HUES6 (cell line): ENCODE measurements at regions not wholly inside any gene's neighbourhood (a gene's known extent, or its start where the extent isn't known, plus 50 kb on each side); places are given as distances from the start of the nearest gene placed in this dataset.
"Not testable (repeated sequence)": the region's sequence is repeated elsewhere in the genome, so short reads cannot be mapped to it uniquely, and the experiment has no call there.

Source experiments
- H3K27ac ChIP-seq: 2 replicates; pipeline ENCODE4 v1.7.0; 2013; ENCODE audit warnings: low read depth, mild to moderate bottlenecking, low read length, inconsistent platforms
- H3K27me3 ChIP-seq: 2 replicates; pipeline ENCODE4 v1.6.1; 2013; ENCODE audit warnings: low read length; ENCODE audit not compliant: control insufficient read depth, insufficient read depth
- H3K36me3 ChIP-seq: 2 replicates; pipeline ENCODE4 v1.6.1; 2013; ENCODE audit warnings: low read length; ENCODE audit not compliant: control insufficient read depth, insufficient read depth
- H3K4me1 ChIP-seq: 2 replicates; pipeline ENCODE4 v1.6.1; 2013; ENCODE audit warnings: low read length; ENCODE audit not compliant: control insufficient read depth, insufficient read depth
- H3K4me3 ChIP-seq: 2 replicates; pipeline ENCODE4 v1.5.1; 2013; ENCODE audit warnings: low read depth, low read length
- H3K9ac ChIP-seq: one replicate; pipeline ENCODE4 v1.6.1; 2013; ENCODE audit warnings: mild to moderate bottlenecking, low read length
- H3K9me3 ChIP-seq: 2 replicates; pipeline ENCODE4 v1.6.1; 2013; ENCODE audit warnings: low read depth, low read length; ENCODE audit not compliant: control insufficient read depth, insufficient read depth

GRCh38 chr6:113719064-113719463 is 138.1 kb upstream of the MARCKS start:
- H3K9me3 ChIP-seq = no peaks in the 10 kb centered on the region
- H3K36me3 ChIP-seq = no peaks in the 10 kb centered on the region
- no peak overlapping the region for H3K27ac ChIP-seq
- H3K4me3 ChIP-seq = no peak overlapping the region
- H3K27me3 ChIP-seq = no peaks in the 10 kb centered on the region
- H3K9ac ChIP-seq = no peak overlapping the region
- no peaks in the 10 kb centered on the region for H3K4me1 ChIP-seq

- Histone ChIP-seq H3K9ac (no peak overlapping the region), H3K27ac (no peak overlapping the region), H3K36me3 (no peaks in the 10 kb centered on the region), H3K4me3 (no peak overlapping the region), H3K27me3 (no peaks in the 10 kb centered on the region), H3K4me1 (no peaks in the 10 kb centered on the region), H3K9me3 (no peaks in the 10 kb centered on the region)
Observed at GRCh38 chr6:113719545-113719944, 137.6 kb upstream of the MARCKS start.

- Histone ChIP-seq H3K4me1 (no peaks in the 10 kb centered on the region), H3K9ac (no peak overlapping the region), H3K4me3 (no peak overlapping the region), H3K36me3 (no peaks in the 10 kb centered on the region), H3K27me3 (no peaks in the 10 kb centered on the region), H3K27ac (no peak overlapping the region), H3K9me3 (no peaks in the 10 kb centered on the region)
Observed at GRCh38 chr6:113723182-113723581, 134.0 kb upstream of the MARCKS start.

GRCh38 chr6:113724927-113725326 is 132.2 kb upstream of the MARCKS start:
- not testable (repeated sequence) for H3K4me1 ChIP-seq, H3K9me3 ChIP-seq, H3K4me3 ChIP-seq, H3K27ac ChIP-seq, H3K27me3 ChIP-seq, H3K9ac ChIP-seq, H3K36me3 ChIP-seq

- Histone ChIP-seq H3K36me3 (no peaks in the 10 kb centered on the region), H3K27ac (no peak overlapping the region), H3K9me3 (no peaks in the 10 kb centered on the region), H3K27me3 (no peaks in the 10 kb centered on the region), H3K9ac (no peak overlapping the region), H3K4me1 (no peaks in the 10 kb centered on the region), H3K4me3 (no peak overlapping the region)
Observed at GRCh38 chr6:113731541-113731940, 125.6 kb upstream of the MARCKS start.

- Histone ChIP-seq H3K27me3 (no peaks in the 10 kb centered on the region), H3K27ac (no peak overlapping the region), H3K4me3 (no peak overlapping the region), H3K36me3 (no peaks in the 10 kb centered on the region), H3K9ac (no peak overlapping the region), H3K9me3 (no peaks in the 10 kb centered on the region), H3K4me1 (no peaks in the 10 kb centered on the region)
Observed at GRCh38 chr6:113732384-113732966, 124.7 kb upstream of the MARCKS start.

GRCh38 chr6:113733381-113733780 is 123.8 kb upstream of the MARCKS start:
- no peak overlapping the region for H3K27ac ChIP-seq
- no peaks in the 10 kb centered on the region for H3K27me3 ChIP-seq
- H3K9me3 ChIP-seq = no peaks in the 10 kb centered on the region
- no peaks in the 10 kb centered on the region for H3K4me1 ChIP-seq
- H3K9ac ChIP-seq = no peak overlapping the region
- H3K36me3 ChIP-seq = no peaks in the 10 kb centered on the region
- no peak overlapping the region for H3K4me3 ChIP-seq

- no peak overlapping the region for H3K4me3 ChIP-seq
- H3K9ac ChIP-seq = no peak overlapping the region
- H3K4me1 ChIP-seq = no peaks in the 10 kb centered on the region
- H3K27ac ChIP-seq = no peak overlapping the region
- H3K36me3 ChIP-seq = no peaks in the 10 kb centered on the region
- no peaks in the 10 kb centered on the region for H3K27me3 ChIP-seq
- no peaks in the 10 kb centered on the region for H3K9me3 ChIP-seq
Observed at GRCh38 chr6:113734982-113735381, 122.2 kb upstream of the MARCKS start.

- Histone ChIP-seq H3K27ac (no peak overlapping the region), H3K4me3 (no peak overlapping the region), H3K9ac (no peak overlapping the region)
Observed at GRCh38 chr6:113735491-113735890, 121.7 kb upstream of the MARCKS start.

GRCh38 chr6:113736978-113737377 is 120.2 kb upstream of the MARCKS start:
- Histone ChIP-seq H3K27ac (no peak overlapping the region), H3K9me3 (no peaks in the 10 kb centered on the region), H3K4me1 (no peaks in the 10 kb centered on the region), H3K9ac (no peak overlapping the region), H3K4me3 (no peak overlapping the region), H3K36me3 (no peaks in the 10 kb centered on the region), H3K27me3 (no peaks in the 10 kb centered on the region)

More at GRCh38 chr6:113735491-113735890, 121.7 kb upstream of the MARCKS start:
- H3K27me3 ChIP-seq = no peaks in the 10 kb centered on the region
- H3K4me1 ChIP-seq = no peaks in the 10 kb centered on the region
- no peaks in the 10 kb centered on the region for H3K9me3 ChIP-seq
- H3K36me3 ChIP-seq = no peaks in the 10 kb centered on the region

- Histone ChIP-seq H3K36me3 (no peaks in the 10 kb centered on the region), H3K27ac (no peak overlapping the region), H3K4me1 (no peaks in the 10 kb centered on the region), H3K27me3 (no peaks in the 10 kb centered on the region), H3K4me3 (no peak overlapping the region), H3K9me3 (no peaks in the 10 kb centered on the region), H3K9ac (no peak overlapping the region)
Observed at GRCh38 chr6:113739041-113739655, 118.0 kb upstream of the MARCKS start.
